Vagina (tissue), 2 donors: ENCODE measurements at regions not wholly inside any gene's neighbourhood (a gene's known extent, or its start where the extent isn't known, plus 50 kb on each side); places are given as distances from the start of the nearest gene placed in this dataset.

Experiments
- DNase-seq, 2 donors: peaks; one replicate each; pipeline ENCODE4 v3.0.0-alpha.2; 2017; ENCODE audit errors: extremely low spot score in 2 of 2
- H3K27ac ChIP-seq: fragments of 200-600 bp; sonication (generic); one replicate; pipeline ENCODE4 v1.5.1; 2019
- H3K27me3 ChIP-seq: fragments of 200-600 bp; sonication (generic); one replicate; pipeline ENCODE4 v1.5.1; 2019
- H3K36me3 ChIP-seq, 2 donors: fragments of 200-600 bp; sonication (generic); one replicate each; pipeline ENCODE4 v1.5.1; 2017 to 2019
- H3K4me1 ChIP-seq: fragments of 200-600 bp; sonication (generic); one replicate; pipeline ENCODE4 v1.5.1; 2019
- H3K4me3 ChIP-seq, 2 donors: fragments of 200-600 bp; sonication (generic); 1 replicate in 1 of 2; 2 replicates in 1 of 2; pipeline ENCODE4 v1.5.1; 2016 to 2019
- H3K9me3 ChIP-seq: fragments of 200-600 bp; sonication (generic); one replicate; pipeline ENCODE4 v1.5.1; 2019
- POLR2A ChIP-seq, 2 donors: fragments of 450-650 bp; IDR thresholded peaks; one replicate each; pipeline ENCODE4 v1.6.1; 2017; ENCODE audit warnings: antibody characterized with exemption in 2 of 2, mild to moderate bottlenecking in 2 of 2, moderate library complexity in 2 of 2
- POLR2AphosphoS5 ChIP-seq, 2 donors: sonication (generic); formaldehyde crosslinking; IDR thresholded peaks; one replicate each; pipeline ENCODE4 v1.9.0; 2017; ENCODE audit warnings: antibody characterized with exemption in 2 of 2, mild to moderate bottlenecking in 2 of 2, low read depth in 1 of 2; ENCODE audit not compliant: insufficient read depth in 1 of 2
- intact Hi-C: fragments of 100-400 bp; cut with DNase I; formaldehyde crosslinking; loops from one replicate; pipeline ENCODE4 v1.15.1; 2023
- TF ChIP-seq, protein P1 (sequence below), 3 experiments: fragments of 450-650 bp in 2 of 3; fragments of 200-600 bp in 1 of 3; sonication (generic) in 1 of 3; IDR thresholded peaks; one replicate each; pipeline ENCODE4 v1.5.1; 2017 to 2019; ENCODE audit warnings: antibody characterized with exemption in 3 of 3, mild to moderate bottlenecking in 2 of 3, moderate library complexity in 2 of 3

DNA sequence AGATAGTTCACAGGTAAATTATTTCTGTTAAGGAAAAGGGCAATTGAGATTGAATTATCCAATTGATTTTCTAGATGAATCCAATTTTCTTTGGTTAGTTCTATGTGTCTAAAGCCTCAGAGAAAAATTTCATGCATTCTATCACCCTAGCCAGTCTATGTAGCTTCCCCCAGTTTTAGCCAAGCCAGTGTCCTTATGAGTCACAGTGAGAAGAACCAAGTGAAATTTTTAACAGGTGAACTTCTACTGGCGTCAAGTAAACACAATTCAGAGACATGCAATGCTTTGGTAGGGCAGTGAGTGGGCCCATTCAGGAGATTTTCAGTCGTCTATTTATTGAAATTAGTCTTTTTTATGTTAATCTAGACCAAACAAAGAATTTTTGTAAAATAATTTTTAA, 1077.4 kb upstream of the ARRDC3 start:
- Histone ChIP-seq H3K27ac (no peak overlapping the region), H3K9me3 (no peaks in the 10 kb centered on the region), H3K4me1 (no peaks in the 10 kb centered on the region), H3K36me3 (no peaks in the 10 kb centered on the region), H3K4me3 (no peak overlapping the region), H3K27me3 (no peaks in the 10 kb centered on the region)
- TF ChIP-seq POLR2AphosphoS5 (IDR thresholded peaks at IDR 0.05; ENCODE audit: insufficient read depth in 1 of 2, low read depth in 1 of 2) (no peak), POLR2A (IDR thresholded peaks at IDR 0.05) (no peak)
- TF ChIP-seq, protein P1, sequence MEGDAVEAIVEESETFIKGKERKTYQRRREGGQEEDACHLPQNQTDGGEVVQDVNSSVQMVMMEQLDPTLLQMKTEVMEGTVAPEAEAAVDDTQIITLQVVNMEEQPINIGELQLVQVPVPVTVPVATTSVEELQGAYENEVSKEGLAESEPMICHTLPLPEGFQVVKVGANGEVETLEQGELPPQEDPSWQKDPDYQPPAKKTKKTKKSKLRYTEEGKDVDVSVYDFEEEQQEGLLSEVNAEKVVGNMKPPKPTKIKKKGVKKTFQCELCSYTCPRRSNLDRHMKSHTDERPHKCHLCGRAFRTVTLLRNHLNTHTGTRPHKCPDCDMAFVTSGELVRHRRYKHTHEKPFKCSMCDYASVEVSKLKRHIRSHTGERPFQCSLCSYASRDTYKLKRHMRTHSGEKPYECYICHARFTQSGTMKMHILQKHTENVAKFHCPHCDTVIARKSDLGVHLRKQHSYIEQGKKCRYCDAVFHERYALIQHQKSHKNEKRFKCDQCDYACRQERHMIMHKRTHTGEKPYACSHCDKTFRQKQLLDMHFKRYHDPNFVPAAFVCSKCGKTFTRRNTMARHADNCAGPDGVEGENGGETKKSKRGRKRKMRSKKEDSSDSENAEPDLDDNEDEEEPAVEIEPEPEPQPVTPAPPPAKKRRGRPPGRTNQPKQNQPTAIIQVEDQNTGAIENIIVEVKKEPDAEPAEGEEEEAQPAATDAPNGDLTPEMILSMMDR (IDR thresholded peaks at IDR 0.05) = no peak
- intact Hi-C loops = no loop called here
- DNase-seq = no peak

GRCh38 chr5:92459654-92460053, 1076.5 kb upstream of the ARRDC3 start:
- no peaks in the 10 kb centered on the region for H3K4me1 ChIP-seq
- H3K36me3 ChIP-seq = no peaks in the 10 kb centered on the region
- no peak for DNase-seq
- H3K9me3 ChIP-seq = no peaks in the 10 kb centered on the region
- TF ChIP-seq POLR2AphosphoS5 (IDR thresholded peaks at IDR 0.05; ENCODE audit: insufficient read depth in 1 of 2, low read depth in 1 of 2) = no peak
- TF ChIP-seq POLR2A (IDR thresholded peaks at IDR 0.05) = no peak
- TF ChIP-seq, protein P1 (IDR thresholded peaks at IDR 0.05) = no peak
- no peak overlapping the region for H3K27ac ChIP-seq
- intact Hi-C loops = no loop called here
- no peak overlapping the region for H3K4me3 ChIP-seq
- no peaks in the 10 kb centered on the region for H3K27me3 ChIP-seq

DNA sequence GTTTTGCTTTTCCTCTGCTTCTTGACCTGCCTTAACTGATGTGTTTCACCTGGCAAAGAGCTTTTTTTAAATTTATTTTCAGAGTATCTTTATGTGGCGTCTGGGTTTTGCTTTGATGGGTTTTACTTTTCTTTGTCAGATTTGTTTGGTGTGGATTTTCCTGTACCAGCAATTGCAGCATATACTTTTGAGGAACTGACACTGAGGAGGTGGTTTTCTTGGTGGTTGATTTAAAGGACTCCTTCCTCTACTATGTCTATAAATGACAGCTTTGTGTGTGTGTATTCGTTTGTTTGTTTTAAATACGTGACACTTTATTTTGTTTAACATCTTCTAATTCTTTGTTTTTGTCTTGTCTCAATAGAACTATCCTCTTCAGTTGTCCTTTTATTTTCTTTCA, 1071.9 kb upstream of the ARRDC3 start:
- no peaks in the 10 kb centered on the region for H3K9me3 ChIP-seq
- no peaks in the 10 kb centered on the region for H3K27me3 ChIP-seq
- no peaks in the 10 kb centered on the region for H3K4me1 ChIP-seq
- TF ChIP-seq POLR2A (IDR thresholded peaks at IDR 0.05) (no peak), POLR2AphosphoS5 (IDR thresholded peaks at IDR 0.05; ENCODE audit: insufficient read depth in 1 of 2, low read depth in 1 of 2) (no peak)
- TF ChIP-seq, protein P1 (IDR thresholded peaks at IDR 0.05) = no peak
- H3K27ac ChIP-seq = no peak overlapping the region
- no peaks in the 10 kb centered on the region for H3K36me3 ChIP-seq
- no peak for DNase-seq
- intact Hi-C loops = no loop called here
- no peak overlapping the region for H3K4me3 ChIP-seq

DNA sequence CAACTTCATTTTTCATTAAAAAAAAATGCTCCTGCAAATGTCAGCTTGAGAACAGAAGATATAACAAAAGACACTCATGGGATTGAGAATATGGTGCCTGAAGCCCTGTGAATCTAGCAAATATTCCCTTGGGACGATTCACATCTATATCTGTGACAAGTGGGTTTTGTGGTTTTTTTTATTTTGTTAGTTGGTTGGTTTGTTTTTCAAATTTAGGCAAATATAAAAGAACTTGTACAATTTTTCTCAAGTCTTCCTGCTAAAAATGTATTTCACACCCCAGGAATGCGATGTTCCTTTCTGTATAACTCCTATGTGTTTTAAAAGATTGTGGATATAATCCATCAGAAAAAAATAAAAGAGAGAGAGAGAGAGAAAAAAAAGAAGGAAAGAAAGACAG, 1061.8 kb upstream of the ARRDC3 start:
- intact Hi-C loops = no loop called here
- no peak overlapping the region for H3K4me3 ChIP-seq
- no peaks in the 10 kb centered on the region for H3K36me3 ChIP-seq
- TF ChIP-seq POLR2AphosphoS5 (IDR thresholded peaks at IDR 0.05; ENCODE audit: insufficient read depth in 1 of 2, low read depth in 1 of 2) (no peak), POLR2A (IDR thresholded peaks at IDR 0.05) (no peak)
- TF ChIP-seq, protein P1 (IDR thresholded peaks at IDR 0.05) = no peak
- H3K27ac ChIP-seq = no peak overlapping the region
- no peaks in the 10 kb centered on the region for H3K4me1 ChIP-seq
- no peaks in the 10 kb centered on the region for H3K27me3 ChIP-seq
- H3K9me3 ChIP-seq = no peaks in the 10 kb centered on the region
- DNase-seq = no peak

DNA sequence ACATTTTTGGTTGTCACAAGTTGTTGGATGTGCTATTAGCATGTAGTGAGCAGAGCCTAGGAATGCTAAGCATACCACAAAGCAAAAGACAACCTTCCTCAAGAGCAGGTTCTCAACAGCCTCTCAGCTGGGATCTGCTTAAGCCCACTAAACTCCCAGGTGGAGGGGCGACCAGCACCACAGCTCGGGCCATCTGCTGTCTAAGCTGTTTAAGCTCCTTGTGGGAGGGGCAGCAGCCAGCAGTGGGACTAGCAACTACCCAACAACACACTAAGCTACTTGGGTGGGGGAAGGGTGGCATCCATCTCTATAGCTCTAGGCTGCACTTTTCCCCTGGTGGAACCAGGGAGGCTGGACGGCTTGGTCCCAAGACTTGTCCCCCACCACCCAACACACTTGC, 1052.7 kb upstream of the ARRDC3 start:
- Histone ChIP-seq H3K4me3 (no peak overlapping the region), H3K9me3 (no peaks in the 10 kb centered on the region), H3K36me3 (no peaks in the 10 kb centered on the region), H3K4me1 (no peaks in the 10 kb centered on the region), H3K27me3 (no peaks in the 10 kb centered on the region), H3K27ac (no peak overlapping the region)
- TF ChIP-seq, protein P1 (IDR thresholded peaks at IDR 0.05) = no peak
- TF ChIP-seq POLR2A (IDR thresholded peaks at IDR 0.05) (no peak), POLR2AphosphoS5 (IDR thresholded peaks at IDR 0.05; ENCODE audit: insufficient read depth in 1 of 2, low read depth in 1 of 2) (no peak)
- no peak for DNase-seq
- intact Hi-C loops = no loop called here
